Stimulated activated CD4-positive, alpha-beta T cell treated with anti-CD3 and anti-CD28 coated beads, Interleukin-4, amount 100 ng/mL, for 4 hours (primary cell): ENCODE measurements at regions not wholly inside any gene's neighbourhood (a gene's known extent, or its start where the extent isn't known, plus 50 kb on each side); places are given as distances from the start of the nearest gene placed in this dataset.

Source experiments
- DNase-seq, 2 experiments: peaks; one replicate each; pipeline ENCODE4 v3.0.0-alpha.2; 2020

DNA sequence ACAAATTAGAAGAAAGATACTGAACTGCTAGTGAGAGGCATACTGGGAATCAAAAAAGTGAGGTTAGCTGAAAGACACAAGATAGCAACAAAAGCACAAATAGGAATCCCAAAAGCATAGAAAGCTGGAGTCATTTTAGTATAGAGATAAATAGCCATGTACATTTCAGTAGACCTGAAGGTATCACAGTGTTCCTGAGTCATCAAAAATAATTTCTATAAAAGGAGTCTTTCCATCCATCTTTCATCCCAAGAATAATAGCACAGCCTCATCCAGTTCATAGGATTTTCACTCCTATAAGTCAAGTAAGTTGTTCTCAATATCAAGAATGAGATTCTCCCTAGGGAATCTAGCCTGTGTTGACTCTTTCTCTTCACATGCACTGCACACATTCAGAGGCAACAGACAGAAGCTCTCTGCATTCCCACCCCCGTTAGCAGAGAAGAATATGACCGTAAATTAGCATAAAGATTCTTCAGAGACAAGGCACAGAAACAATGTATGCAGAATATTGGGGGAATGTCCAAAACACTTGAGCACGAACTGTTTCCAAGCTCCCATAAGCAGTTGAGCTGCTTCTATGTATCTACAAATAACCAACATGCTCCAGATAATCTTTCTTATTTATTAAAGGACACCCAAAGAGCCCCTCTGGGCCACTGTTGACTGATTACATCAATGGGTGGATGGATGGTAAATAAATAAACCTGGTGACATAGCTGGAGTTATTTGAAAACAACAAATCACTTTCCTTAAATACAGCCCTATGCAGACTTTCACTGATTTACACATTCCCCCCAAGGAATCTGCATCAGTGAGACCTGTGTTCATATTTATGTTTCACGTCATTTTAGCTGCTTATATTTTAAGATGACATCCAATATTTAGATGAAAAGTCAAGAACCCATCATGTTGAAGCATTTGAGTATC is 174.5 kb upstream of the PKDCC start:
- no peak for DNase-seq

DNA sequence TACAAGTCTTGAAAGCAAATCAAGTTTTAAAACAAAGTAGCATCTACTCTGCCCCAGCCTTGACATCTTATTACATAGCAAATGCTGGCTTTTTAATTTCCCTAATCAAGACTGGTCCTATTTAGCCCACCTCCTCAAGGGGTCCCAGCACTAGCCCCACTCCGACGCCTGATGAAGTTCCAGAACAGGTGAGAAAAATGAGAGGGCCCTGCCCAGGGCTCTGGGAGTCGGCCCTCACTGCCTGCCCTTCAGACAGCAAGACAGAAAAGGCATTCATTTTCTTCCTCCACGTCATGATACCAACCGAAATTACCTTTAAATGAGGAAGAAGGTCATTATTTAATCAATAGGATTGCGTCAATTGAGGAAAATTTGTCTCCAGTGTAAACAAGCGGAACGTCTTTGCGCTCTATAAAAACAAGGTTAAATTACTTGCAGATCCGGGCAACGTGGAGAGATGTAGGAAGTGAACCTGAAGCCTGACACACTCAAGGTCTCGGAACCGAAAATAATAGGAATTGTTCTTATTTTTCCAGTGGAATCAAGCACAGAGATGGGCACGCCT is 170.6 kb upstream of the PKDCC start:
- no peak for DNase-seq

DNA sequence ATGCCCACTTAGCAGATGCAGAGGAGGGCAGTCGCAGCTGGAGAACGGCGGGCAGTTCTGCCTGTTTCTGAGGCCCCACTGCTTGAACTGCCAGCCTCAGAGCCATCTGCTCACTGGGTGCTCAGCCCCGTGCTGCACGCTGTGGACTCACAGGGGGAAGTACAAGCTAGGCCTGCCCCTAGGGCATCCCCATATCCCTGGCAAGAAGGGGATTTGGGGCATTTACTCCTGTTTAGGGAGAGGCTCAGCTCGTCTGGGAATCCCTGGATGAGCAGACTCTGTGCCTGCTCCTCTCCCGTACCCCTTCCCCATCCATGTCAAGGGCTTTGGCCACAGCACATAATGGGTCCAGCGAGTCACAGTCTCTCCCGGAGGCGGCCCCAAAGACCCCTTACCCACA is 169.8 kb upstream of the PKDCC start:
- DNase-seq = no peak

DNA sequence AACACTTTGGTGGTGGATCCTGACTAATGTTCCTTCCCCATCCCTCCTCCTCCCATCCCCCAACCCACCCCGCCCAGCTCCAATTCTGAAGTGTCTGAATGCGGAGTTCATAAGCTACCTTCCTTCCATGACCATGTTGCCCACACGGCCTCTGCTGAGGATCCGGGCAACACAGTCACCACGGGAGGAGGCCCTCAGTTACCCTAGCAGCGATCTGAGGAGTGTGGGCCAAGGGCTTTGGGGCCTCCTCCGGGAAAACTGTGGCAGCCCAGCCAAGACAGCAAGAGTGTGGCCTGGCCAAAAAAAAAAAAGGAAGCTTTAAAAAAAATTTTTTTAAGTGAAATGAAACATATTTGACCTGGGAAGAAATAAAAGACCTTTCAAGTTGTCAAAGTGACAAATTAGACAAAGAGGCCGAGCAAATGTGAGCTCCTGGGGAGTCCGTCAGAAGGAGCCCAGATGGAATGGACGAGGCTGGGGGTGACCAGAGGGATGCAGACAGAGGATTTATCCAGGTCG is 169.0 kb upstream of the PKDCC start:
- no peak for DNase-seq

DNA sequence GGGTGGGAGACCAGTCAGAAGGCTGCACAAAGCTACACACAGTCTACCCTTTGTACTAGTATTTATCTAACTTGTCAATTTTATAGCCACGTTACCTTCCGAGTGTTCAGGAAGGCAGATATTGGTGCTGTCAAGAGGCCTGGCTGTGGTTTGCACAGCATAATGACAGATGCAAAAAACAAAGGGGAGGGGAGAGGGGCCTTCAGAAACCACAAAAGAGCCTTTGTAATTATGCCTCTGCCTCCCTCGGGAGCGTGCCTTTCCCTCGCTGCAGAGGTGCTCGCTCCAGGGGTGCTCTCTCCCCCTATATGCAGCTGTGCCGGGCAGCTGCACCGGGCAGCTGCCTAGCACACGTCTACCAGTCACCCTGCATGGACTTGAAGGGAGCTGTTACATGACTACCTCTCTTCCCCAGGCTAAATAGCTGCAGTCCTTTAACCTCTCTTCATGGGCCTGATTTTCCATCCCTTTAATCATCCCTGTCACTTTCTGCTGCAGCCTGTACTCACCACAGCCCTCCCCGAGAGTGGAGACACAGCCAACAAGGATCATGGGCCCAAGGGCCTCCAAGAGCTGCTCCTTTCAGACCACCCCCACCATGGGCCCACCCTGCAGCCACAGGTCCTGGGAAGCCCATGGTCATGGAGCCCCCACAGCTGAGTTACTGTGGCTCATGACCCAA is 168.4 kb upstream of the PKDCC start:
- DNase-seq = no peak

DNA sequence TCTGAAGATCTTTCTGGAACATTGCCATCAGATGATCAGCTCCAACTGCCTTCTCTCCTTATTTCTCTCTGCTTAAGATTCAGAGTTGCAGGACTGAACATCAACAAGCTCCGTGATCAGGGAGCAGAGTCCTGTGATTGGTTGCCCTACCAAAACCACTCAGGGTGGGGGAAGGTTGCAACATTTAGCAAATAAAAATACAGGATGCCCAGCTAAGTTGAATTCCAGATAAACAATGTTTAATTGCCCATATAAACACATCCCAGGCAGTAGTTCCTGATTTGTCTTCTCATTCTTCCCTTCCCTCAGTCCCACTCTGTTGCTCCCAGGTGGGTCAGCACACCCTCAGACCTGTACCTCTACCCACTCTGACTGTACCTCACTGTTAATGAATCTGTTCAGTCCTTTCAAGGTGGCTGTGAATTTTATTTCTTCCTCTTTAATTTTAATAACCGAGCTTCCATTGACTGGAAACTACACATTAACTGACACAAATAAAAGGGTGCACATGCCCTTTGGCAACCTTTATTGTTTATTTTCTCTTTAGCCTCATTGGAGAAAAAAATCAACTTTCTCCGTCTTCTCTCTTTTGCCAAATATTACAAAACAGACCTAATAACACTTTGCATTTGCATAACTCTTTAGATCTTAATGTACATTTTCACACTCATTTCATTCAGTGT is 167.1 kb upstream of the PKDCC start:
- no peak for DNase-seq

DNA sequence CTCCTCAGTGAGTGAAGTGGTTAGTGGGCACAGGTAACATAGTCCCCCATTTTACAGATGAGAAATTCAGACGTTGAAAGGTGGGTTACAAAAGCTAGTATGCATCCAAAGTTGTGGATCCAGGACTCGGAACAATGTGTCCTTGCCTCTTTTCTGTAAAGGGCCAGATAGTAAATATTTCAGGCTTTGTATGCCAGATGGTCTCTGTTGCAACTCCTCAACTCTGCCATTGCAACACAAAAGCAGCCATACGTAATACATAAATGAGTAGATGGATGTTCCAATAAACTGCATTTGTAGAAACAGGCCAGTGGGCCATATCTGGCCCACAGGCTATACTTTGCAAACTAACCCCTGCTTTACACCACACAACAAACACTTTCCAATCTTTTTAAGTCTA is 166.6 kb upstream of the PKDCC start:
- DNase-seq = no peak

DNA sequence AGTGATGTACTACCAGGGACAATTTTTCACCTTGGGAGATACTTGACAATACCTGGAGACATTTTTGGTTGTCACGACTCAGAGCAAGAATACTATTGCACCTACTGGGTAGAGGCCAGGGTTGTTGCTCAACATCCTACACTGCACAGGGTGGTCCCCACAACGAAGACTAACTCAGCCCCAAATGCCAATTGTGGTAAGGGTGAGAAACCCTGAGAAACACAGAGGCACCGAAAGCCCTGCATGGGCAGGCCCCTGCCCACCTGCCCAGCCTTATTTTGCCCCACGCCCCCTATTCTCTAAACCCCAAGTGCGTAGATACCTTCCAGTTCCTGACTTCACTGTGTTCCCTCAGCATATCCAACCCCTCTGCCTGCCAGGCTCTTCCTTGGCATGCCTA is 163.1 kb upstream of the PKDCC start:
- no peak for DNase-seq

DNA sequence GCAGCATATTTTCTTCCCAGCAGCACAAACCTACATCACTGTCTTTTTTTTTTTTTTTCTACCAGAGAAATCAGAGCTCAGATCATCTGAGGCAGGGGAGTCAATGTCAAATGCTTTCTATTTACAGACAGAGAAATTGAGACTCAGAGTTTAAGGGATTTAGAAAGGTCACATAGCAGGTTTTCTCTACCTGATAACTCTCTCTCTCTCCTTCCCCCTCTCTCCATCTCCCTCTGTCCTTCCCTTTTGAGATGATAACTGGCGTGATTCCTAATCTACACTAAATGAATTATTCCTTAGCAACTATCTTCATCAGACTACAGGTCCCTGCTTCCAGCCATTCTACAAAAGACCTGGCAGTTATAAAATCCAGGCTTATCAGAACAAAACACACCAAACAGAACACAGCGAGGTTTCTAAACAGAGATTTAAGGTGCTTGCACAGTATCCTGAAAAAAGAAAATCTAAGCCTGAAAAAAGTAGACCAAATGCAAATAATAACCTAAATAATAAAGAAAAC is 161.6 kb upstream of the PKDCC start:
- no peak for DNase-seq

DNA sequence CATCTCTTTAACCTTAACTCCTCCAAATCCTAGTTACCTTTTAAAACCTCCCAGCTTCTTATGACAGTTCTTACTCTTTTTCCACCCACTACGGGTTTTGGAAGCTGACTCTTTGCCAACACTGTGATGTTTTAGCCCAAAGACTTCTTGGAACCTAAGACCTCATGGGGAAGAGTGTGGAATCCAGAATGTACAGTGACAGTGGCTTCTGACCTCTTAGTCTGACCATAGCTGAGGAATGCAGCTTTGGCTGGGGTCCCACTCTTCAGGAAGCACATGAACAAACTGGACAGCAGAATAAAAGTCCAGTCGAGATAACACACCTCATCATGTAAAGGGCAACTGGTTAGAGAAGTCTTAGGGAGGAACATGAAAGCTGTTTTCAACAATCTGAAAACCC is 161.1 kb upstream of the PKDCC start:
- DNase-seq = no peak

DNA sequence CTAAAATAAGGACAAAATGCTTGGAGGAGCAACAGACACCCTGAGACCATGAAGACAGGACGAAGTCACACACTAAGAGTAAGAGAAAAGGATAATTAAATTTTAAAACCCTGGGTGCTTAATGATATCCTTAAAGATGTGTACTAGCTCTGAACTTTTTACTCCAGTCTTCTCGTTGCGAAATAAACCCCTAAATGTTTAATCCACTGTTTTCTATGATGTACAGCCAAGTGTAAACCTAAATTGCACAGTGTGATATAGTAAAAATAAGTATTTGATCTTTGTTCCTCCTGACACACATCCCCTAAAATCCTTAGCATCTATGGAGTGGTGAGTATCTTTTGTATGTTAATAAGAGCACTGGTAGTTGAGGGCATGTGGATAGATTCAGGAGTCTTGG is 157.5 kb upstream of the PKDCC start:
- no peak for DNase-seq

DNA sequence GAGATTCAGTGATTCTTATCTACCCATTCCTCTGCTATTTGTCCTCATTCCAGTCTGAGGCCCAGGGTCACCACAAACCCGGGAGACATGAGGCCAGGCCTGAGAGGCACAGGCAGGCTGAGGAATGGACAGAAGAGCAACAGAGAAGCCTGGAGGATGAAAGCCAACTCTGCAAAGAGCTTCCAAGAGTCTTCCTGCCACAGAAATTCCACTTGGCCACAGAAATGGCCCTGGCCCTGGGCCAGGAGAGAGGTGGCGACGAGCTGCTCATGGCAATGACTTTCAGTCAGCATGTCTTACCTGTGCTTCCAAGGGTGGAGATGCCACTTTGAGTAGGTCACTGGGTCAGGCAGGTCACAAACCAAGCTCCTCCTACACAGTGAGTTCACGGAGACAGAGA is 155.3 kb upstream of the PKDCC start:
- DNase-seq = no peak

DNA sequence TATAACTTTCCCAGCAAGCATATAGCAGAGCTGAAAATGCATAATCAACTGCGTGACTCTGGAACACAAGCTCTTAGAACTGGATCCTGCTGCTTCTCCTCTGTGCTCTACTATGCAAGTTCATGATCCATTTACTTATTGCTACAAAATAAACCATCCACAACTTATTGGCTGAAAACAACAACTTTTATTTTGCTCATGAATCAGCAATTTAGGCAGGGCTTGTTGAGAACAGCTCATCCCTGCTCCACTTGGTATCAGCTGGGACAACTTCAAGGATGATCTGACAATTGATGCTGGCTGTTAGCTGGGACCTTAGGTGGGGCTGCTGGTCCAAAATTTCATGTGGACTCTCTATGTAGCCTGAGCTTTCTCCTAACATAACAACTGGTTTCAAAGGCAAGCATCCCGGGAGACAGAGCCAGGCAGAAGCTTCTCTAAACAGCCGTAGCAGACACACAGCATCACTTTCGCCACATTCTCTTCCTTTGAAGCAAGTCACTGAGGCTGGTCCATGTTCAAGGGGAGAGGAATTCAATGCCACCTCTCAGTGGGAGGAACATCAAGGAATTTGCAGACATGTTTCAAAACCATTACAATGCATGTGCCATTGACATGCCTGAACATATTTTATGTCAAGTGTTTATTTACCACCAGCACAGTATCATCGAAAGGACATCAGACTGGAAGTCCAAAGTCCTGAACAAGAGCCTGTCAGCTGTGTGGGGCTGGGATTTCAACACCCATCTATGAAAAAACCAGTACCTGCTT is 153.1 kb upstream of the PKDCC start:
- DNase-seq = no peak

DNA sequence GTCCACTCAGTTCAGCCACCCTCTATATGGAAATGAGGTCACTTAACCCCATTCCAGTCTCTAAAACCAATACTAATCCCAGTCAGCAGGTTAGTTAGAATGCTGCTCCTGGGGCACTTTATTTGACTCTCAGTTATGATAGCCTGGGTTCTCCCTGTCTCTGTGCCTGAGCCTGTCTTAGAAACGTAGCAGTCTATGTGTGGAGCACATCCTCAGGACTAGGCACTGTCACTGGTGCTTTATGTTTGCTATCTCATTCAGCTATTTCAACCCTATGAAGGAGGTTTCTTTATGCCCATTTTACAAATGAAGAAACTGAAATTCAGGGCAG is 152.5 kb upstream of the PKDCC start:
- DNase-seq = no peak

DNA sequence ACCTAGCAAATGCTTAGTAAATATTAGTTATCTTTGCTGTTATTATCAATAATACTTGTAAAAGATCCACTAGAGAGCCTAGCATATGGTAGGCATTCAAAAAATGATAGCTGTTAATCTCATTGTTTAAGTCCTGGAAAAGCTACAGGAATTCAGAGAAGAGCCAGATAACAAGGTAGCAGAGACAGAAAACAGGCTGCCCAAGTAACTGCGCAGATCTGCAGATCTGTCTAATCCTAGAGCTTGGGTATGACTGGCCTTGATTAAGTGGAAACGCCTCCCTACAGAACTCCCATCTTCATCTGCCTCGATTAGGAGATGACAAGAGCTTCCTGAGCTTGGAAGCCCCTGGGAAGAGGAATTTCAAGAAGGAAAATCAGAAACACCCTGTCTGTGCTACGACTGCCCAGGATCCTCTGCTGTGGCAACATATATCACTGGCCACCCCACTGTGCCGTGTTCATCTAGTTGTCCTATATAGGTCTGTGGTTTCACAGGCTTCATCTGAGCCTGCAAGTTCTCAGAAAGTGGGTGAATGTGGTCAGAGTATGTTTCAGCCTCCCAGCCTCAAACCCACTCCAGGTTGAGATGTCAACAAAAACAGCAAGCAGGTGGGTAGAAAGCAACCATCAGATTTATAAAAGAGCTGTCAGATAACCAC is 151.5 kb upstream of the PKDCC start:
- DNase-seq = no peak

DNA sequence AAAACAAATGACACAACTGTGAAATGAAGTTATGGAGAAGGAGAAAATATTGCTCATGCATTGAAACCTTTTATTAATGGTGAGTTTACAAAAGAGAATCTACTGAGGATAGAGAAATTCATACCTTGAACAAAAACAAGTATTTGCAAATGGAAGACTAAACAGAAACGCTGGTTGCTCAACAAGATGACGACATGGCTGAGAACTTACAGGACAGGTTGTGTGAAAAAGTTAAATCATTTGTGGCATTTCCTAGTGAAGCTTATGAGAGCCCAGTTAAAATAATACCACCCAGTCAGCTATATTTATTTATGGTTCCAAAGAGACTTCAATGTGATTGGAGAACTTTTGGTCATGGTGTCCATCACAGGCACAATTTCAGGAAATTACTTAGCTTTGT is 148.6 kb upstream of the PKDCC start:
- DNase-seq = no peak

DNA sequence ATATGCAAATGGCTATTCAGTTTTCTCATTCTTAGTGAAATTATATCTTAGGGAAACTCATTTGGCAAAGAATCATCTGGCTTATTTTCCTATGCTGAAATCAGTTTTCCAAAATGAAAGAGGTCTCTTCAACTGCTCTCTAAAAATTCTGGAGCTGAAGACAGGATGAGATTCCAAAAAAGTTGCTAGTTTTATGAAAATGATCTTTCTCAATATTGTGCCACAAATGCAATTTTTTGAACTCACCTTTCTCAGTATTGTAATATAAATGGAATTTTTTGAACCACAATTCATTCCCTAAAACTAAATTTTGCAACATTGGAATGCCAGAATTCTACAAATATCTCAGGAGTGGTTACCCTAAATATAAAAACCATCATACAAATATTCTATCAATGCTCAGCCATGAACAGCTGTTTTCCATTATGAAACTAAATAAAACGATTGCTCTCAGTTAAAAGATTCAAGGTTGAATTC is 147.7 kb upstream of the PKDCC start:
- no peak for DNase-seq

DNA sequence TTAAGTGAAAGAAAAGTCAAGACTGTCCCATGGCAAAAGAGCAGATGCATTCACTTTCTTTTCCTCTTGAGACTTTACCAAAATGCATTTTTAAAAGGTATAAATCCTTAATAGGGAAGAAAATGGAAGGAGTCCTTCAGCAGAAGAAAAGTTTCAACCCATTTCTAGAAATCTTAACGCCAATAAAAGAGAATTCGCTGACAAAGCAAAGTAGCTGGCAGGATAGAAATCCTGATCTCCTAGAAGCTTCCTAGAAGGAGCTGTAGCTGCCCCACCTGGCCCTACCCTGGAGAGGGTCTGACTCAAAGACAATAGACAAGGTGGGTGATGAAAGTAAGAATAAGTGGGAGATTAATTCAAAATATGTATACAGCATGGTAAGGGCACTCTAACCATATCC is 144.9 kb upstream of the PKDCC start:
- no peak for DNase-seq

DNA sequence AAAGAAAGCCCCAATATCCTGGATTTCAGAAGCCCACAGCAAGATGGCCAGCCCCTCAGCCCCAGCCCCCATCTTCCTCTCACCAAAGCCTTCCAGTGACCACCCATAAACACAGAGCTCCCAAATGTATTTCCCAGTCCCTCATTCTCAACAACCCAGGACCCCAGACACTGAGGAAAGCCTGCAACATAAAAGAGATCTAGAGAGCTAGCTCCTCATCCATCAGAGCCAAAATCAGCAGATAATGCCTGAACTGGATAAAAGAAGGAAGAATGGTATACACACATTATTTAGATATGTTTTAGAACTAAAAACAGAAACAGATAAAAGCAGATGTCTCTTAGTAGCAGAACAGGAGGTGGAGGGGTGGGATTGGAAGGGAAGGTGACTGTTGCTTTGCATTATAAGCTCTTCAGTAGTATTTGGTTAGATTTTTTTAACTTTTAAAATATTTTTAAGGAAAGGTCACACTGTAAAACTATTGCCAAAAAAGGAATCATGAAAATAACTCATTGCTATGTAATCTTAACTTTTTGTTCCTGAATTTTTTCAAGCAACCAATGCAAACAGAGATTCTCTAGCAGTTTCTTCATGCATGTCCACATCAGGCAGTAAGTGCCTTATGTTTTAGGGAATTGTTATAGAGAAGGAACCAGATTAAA is 144.2 kb upstream of the PKDCC start:
- DNase-seq = no peak

DNA sequence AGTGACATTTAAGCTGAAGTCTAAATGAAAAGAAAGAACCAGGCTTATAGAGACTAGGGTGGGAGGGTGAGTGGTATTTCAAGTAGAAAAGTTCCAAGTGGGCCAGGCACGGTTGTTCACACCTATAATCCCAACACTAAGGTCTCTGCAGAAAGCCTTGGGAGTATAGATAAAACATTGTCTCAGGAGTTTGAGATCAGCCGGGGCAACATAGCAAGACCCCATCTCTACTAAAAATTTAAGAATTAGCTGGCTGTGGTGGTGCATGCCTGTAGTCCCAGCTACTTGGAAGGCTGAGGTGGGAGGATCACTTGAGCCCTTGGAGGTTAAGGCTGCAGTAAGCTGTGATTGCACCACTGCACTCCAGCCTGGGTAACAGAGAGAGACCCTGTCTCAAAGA is 143.4 kb upstream of the PKDCC start:
- DNase-seq = no peak
